Left ventricle myocardium inferior (tissue), 1 donor: ENCODE measurements at regions not wholly inside any gene's neighbourhood (a gene's known extent, or its start where the extent isn't known, plus 50 kb on each side); places are given as distances from the start of the nearest gene placed in this dataset.
"Not testable (repeated sequence)": the region's sequence is repeated elsewhere in the genome, so short reads cannot be mapped to it uniquely, and the experiment has no call there.

Experiments
- DNase-seq: peaks from one replicate; pipeline ENCODE4 v3.0.0-alpha.2; 2020
- H3K27ac ChIP-seq: fragments of 200-600 bp; replicated peaks from 2 replicates; pipeline ENCODE4 v1.8.0; 2021
- H3K27me3 ChIP-seq: fragments of 200-600 bp; 2 replicates; pipeline ENCODE4 v1.8.0; 2021; ENCODE audit warnings: low read depth
- H3K36me3 ChIP-seq: fragments of 200-600 bp; 2 replicates; pipeline ENCODE4 v1.8.0; 2021
- H3K4me1 ChIP-seq: fragments of 200-600 bp; 2 replicates; pipeline ENCODE4 v1.8.0; 2021
- H3K4me3 ChIP-seq: fragments of 200-600 bp; 2 replicates; pipeline ENCODE4 v1.8.0; 2021; ENCODE audit warnings: mild to moderate bottlenecking, moderate library complexity
- H3K9me3 ChIP-seq: fragments of 200-600 bp; replicated peaks from 2 replicates; pipeline ENCODE4 v1.8.0; 2021
- intact Hi-C: fragments of 100-400 bp; cut with micrococcal nuclease; formaldehyde crosslinking; loops from one replicate; pipeline ENCODE4 v1.11.0; 2022
- TF ChIP-seq, protein P1 (sequence below): fragments of 200-600 bp; IDR thresholded peaks from 2 replicates; pipeline ENCODE4 v1.8.0; 2021; ENCODE audit warnings: antibody characterized with exemption, mild to moderate bottlenecking, borderline replicate concordance
- donor health status: DM: no; HTN: yes; CAD: no; lungs with severe emphysema.

DNA sequence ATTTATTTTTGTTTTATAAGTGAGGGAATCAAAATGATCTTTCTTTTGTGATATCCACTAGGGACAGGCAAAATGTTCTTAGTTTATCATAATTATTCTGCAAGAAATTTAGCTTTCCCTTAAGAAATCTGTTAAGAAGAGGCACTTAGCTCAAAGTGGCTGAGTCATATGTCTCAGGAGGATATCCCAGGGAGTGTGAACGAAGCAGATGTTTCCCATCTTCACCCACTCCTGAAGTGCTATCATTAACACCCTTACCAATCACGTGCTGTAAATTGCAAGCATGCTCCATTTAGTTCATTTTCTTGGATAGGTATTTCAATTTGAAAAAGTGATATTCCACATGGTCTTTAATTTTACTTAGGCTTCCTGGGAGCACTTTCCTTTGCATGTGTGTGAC, 774.3 kb upstream of the TMEFF2 start:
- intact Hi-C loops: no loop called here
- Histone ChIP-seq H3K4me1 (no peaks in the 10 kb centered on the region), H3K9me3 (no peaks in the 10 kb centered on the region), H3K27me3 (no peaks in the 10 kb centered on the region), H3K36me3 (no peaks in the 10 kb centered on the region), H3K27ac (no peak overlapping the region), H3K4me3 (no peak overlapping the region)
- TF ChIP-seq, protein P1, sequence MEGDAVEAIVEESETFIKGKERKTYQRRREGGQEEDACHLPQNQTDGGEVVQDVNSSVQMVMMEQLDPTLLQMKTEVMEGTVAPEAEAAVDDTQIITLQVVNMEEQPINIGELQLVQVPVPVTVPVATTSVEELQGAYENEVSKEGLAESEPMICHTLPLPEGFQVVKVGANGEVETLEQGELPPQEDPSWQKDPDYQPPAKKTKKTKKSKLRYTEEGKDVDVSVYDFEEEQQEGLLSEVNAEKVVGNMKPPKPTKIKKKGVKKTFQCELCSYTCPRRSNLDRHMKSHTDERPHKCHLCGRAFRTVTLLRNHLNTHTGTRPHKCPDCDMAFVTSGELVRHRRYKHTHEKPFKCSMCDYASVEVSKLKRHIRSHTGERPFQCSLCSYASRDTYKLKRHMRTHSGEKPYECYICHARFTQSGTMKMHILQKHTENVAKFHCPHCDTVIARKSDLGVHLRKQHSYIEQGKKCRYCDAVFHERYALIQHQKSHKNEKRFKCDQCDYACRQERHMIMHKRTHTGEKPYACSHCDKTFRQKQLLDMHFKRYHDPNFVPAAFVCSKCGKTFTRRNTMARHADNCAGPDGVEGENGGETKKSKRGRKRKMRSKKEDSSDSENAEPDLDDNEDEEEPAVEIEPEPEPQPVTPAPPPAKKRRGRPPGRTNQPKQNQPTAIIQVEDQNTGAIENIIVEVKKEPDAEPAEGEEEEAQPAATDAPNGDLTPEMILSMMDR: no peak
- DNase-seq: no peak

DNA sequence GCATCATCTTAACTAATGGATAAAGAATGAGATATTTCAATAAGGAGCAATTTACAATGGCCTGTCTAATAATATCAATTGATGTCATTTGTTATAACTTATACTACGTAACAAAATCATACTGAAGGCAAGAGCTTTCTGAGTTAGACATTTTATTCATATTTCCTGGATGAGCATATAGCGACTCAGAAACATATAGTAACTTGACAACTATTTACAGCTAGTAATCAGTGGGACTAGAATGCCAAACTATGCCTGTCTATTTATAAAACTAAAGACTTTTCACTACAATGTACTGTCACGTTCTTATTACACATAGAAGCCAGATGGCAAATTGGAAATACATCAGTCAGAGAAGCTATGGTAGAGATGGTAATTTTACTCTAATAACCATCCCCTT, 766.2 kb upstream of the TMEFF2 start:
- Histone ChIP-seq H3K4me1 (no peaks in the 10 kb centered on the region), H3K27ac (no peak overlapping the region), H3K9me3 (peaks cover 9% of the 10 kb centered on the region), H3K36me3 (no peaks in the 10 kb centered on the region), H3K4me3 (no peak overlapping the region), H3K27me3 (no peaks in the 10 kb centered on the region)
- TF ChIP-seq, protein P1: no peak
- DNase-seq: no peak
- intact Hi-C loops: no loop called here

DNA sequence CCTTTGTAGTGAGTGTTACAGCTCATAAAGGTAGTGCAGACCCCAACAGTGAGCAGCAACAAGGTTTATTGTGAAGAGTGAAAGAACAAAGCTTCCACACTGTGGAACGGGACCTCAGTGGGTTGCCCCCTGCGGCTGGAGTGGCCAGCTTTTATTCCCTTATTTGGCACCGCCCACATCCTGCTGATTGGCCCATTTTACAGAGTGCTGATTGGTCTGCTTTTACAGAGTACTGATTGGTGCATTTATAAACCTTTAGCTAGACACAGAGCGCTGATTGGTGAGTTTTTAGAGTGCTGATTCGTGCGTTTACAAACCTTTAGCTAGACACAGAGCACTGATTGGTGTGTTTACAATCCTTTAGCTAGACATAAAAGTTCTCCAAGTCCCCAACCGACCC, 763.9 kb upstream of the TMEFF2 start:
- H3K4me1 ChIP-seq, DNase-seq, H3K36me3 ChIP-seq, intact Hi-C loops, H3K27me3 ChIP-seq, H3K27ac ChIP-seq, H3K4me3 ChIP-seq: not testable (repeated sequence)
- peaks cover 14% of the 10 kb centered on the region for H3K9me3 ChIP-seq

DNA sequence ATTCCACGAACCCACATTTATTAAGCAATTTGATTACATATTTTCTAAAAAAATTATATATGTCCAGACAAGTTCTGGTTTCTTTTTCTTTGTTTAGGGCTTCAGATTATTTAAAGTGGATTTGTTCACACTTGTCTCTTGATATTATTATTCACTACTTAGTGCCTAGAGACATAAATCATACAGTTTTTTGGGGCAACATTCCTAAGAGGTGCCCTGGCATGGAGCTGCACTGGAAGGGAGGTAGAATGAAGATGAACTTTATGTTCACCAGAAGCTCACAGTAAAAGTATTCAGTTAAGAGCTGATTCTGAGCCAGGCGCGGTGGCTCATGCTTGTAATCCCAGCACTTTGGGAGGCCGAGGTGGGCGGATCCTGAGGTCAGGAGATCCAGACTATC, 762.7 kb upstream of the TMEFF2 start:
- no peak overlapping the region for H3K27ac ChIP-seq
- no peak for DNase-seq
- TF ChIP-seq, protein P1: no peak
- no peaks in the 10 kb centered on the region for H3K4me1 ChIP-seq
- H3K36me3 ChIP-seq: no peaks in the 10 kb centered on the region
- H3K27me3 ChIP-seq: no peaks in the 10 kb centered on the region
- no peak overlapping the region for H3K4me3 ChIP-seq
- H3K9me3 ChIP-seq: peaks cover 14% of the 10 kb centered on the region
- intact Hi-C loops: no loop called here

DNA sequence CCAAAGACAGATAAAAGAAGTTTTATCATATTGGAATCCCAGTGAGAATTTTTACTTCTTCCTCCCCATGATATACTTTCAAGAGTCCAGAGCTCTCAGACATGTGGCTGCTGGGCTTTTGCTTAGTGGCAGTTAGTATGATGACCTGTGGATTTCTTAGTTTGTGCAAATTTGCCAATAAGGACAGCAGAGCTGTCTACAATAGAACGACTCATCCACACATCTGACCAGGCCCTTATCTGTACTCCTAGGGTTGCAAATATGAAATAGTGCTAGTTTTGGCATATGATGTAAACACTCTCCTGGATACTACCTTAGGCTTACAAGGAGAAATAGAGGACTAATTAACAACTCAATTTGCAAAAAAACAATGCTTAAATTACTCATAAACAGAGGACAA, 758.4 kb upstream of the TMEFF2 start:
- Histone ChIP-seq H3K27ac (no peak overlapping the region), H3K27me3 (no peaks in the 10 kb centered on the region), H3K4me3 (no peak overlapping the region), H3K4me1 (no peaks in the 10 kb centered on the region), H3K36me3 (no peaks in the 10 kb centered on the region), H3K9me3 (peaks cover 8% of the 10 kb centered on the region)
- TF ChIP-seq, protein P1: no peak
- intact Hi-C loops: no loop called here
- no peak for DNase-seq

DNA sequence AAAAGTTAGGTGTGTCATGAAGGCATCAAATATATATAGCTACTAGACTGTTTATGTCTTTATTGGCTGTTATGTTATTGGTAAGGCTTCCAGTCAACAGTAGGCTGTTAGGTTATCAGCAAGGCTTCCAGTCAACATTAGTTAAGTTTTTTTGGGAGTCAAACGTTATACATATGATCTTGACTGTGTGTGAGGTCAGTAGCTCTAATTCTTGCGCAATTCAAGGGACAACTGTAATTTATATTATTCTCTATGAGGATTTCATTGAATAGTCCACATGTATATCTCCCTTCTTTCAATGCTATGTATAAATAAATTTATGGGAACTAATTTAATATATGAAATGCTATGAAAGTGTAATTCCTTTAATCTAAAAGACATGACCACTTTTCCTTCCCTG, 757.5 kb upstream of the TMEFF2 start:
- no peak for DNase-seq

More for the DNA sequence above, 757.5 kb upstream of the TMEFF2 start:
- no peaks in the 10 kb centered on the region for H3K27me3 ChIP-seq
- H3K9me3 ChIP-seq: peaks cover 8% of the 10 kb centered on the region
- no peaks in the 10 kb centered on the region for H3K36me3 ChIP-seq
- H3K27ac ChIP-seq: no peak overlapping the region
- intact Hi-C loops: no loop called here
- H3K4me1 ChIP-seq: no peaks in the 10 kb centered on the region
- H3K4me3 ChIP-seq: no peak overlapping the region
- TF ChIP-seq, protein P1: no peak
